GM19035 (cell line): ENCODE measurements at regions not wholly inside any gene's neighbourhood (a gene's known extent, or its start where the extent isn't known, plus 50 kb on each side); places are given as distances from the start of the nearest gene placed in this dataset.

Source experiments
- ATAC-seq: cut with Tn5 transposase; IDR thresholded peaks from one replicate; pipeline ENCODE4 v1.9.1; 2021; ENCODE audit not compliant: unreplicated experiment

GRCh38 chr6:84466511-84466910 lies 239.1 kb upstream of the CEP162 start:
- no peak for ATAC-seq

- no peak for ATAC-seq
Observed at GRCh38 chr6:84464471-84464870, 237.0 kb upstream of the CEP162 start.

- ATAC-seq, result no peak
Observed at GRCh38 chr6:84462698-84463097, 235.3 kb upstream of the CEP162 start.

- no peak for ATAC-seq
Observed at GRCh38 chr6:84461461-84461860, 234.0 kb upstream of the CEP162 start.

- no peak for ATAC-seq
Observed at GRCh38 chr6:84460491-84460890, 233.0 kb upstream of the CEP162 start.

GRCh38 chr6:84459401-84459800 lies 232.0 kb upstream of the CEP162 start:
- ATAC-seq, result no peak

GRCh38 chr6:84458271-84458670 lies 230.8 kb upstream of the CEP162 start:
- ATAC-seq, result no peak

GRCh38 chr6:84457276-84457675 lies 229.8 kb upstream of the CEP162 start:
- ATAC-seq, result no peak

GRCh38 chr6:84456803-84457202 lies 229.4 kb upstream of the CEP162 start:
- no peak for ATAC-seq

GRCh38 chr6:84455511-84456029 lies 228.1 kb upstream of the CEP162 start:
- ATAC-seq, result no peak

- ATAC-seq, result no peak
Observed at GRCh38 chr6:84453499-84453898, 226.1 kb upstream of the CEP162 start.

- no peak for ATAC-seq
Observed at GRCh38 chr6:84450018-84450417, 222.6 kb upstream of the CEP162 start.

GRCh38 chr6:84449220-84449619 lies 221.8 kb upstream of the CEP162 start:
- ATAC-seq, result no peak

- no peak for ATAC-seq
Observed at GRCh38 chr6:84448331-84448730, 220.9 kb upstream of the CEP162 start.

GRCh38 chr6:84447651-84448050 lies 220.2 kb upstream of the CEP162 start:
- no peak for ATAC-seq

- no peak for ATAC-seq
Observed at GRCh38 chr6:84445068-84445467, 217.6 kb upstream of the CEP162 start.

- no peak for ATAC-seq
Observed at GRCh38 chr6:84442208-84442607, 214.8 kb upstream of the CEP162 start.

- ATAC-seq, result no peak
Observed at GRCh38 chr6:84441456-84441855, 214.0 kb upstream of the CEP162 start.

GRCh38 chr6:84434550-84434949 lies 207.1 kb upstream of the CEP162 start:
- ATAC-seq, result no peak

GRCh38 chr6:84432619-84433018 lies 205.2 kb upstream of the CEP162 start:
- ATAC-seq, result no peak

- ATAC-seq, result no peak
Observed at GRCh38 chr6:84428300-84428907, 201.0 kb upstream of the CEP162 start.

- no peak for ATAC-seq
Observed at GRCh38 chr6:84425971-84426705, 198.7 kb upstream of the CEP162 start.

- no peak for ATAC-seq
Observed at GRCh38 chr6:84424956-84425355, 197.5 kb upstream of the CEP162 start.
